ENCODE measurements at regions not wholly inside any gene's neighbourhood (a gene's known extent, or its start where the extent isn't known, plus 50 kb on each side); places are given as distances from the start of the nearest gene placed in this dataset.
"Not testable (repeated sequence)": the region's sequence is repeated elsewhere in the genome, so short reads cannot be mapped to it uniquely, and the experiment has no call there.

DNA sequence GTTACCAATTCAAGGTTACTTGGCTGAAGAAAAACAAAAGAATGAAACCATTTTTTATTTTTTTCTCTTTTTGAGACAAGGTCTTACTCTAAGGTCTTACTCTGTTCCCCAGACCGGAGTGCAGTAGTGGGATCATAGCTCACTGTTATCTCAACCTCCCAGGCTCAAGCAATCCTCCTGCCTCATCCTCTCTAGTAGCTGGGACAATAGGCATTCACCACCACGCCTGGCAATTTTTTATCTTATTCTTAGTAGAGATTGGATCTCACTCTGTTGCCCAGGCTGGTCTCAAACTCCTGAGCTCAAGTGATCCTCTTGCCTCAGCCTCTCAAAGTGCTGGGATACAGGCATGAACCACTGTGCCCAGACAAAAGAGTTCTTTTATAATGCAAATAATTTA lies 3732.0 kb upstream of the OR11H1 start:
- DNase-seq; intact Hi-C loops (cut with DNase I): not testable (repeated sequence)

- intact Hi-C loops (cut with DNase I); DNase-seq: not testable (repeated sequence)
Measured at GRCh38 chr22:11815481-11815880, 3712.5 kb upstream of the OR11H1 start.

DNA sequence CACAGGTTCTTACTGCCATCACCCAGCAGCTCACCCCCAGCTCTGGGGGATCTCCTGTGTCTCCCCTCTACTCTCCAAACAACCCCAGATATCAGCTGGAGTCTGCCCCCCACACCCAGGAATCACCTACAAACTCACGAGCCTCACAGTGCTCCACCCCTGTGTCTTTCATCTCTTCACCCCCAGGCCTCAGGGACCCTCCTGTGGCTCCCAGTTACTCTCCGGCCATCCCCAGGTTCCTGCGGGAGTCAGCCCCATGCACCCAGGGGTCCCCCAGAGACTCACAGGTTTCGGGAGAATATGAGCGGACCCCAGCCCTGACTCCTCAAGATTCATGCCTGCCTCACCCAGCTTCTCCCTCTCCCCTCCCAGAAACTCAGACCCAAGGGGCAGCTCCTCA lies 3709.1 kb upstream of the OR11H1 start:
- DNase-seq; intact Hi-C loops (cut with DNase I): not testable (repeated sequence)

DNA sequence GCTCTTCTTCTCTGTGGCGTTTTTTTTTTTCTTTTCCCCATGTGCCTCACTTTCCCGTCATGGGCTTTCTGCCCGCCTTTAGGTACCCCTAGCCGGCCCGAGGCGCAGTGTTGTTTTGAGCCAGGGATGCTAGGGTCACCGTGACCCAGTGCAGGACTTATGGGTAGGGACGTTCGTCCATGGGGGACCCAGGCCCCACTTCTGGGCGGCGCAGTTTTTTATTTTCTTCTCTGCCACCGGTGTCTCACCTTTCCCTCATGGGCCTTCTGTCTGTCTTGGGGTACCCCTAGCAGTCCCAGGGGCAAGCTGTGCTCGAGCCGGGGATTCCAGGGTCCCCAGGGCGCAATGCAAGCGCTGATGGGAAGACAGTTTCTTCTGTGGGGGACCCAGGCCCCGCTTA lies 3705.7 kb upstream of the OR11H1 start:
- intact Hi-C loops (cut with DNase I) = not testable (repeated sequence)
- DNase-seq = peak in 1 of 10 donors; percentile 52

- intact Hi-C loops (cut with DNase I); DNase-seq: not testable (repeated sequence)
Measured at GRCh38 chr22:11825009-11825408, 3703.0 kb upstream of the OR11H1 start.

DNA sequence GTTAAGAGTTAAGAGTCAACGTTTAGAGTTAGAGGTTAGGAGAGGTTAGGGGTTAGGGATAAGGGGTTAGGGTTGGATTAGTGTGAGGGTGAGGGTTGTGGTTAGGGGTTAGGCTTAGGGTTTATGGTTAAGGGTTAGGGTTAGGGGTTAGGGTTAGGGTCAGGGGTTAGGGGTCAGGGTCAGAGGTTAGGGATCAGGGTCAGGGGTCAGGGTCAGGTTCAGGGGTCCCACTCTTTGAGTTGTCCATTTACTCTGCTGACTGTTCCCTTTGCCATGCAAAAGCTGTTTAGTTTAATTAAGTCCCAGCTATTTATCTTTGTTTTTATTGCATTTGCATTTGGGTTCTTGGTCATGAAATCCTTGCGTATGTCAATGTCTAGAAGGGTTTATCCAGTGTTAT lies 3702.0 kb upstream of the OR11H1 start:
- DNase-seq; intact Hi-C loops (cut with DNase I): not testable (repeated sequence)

DNA sequence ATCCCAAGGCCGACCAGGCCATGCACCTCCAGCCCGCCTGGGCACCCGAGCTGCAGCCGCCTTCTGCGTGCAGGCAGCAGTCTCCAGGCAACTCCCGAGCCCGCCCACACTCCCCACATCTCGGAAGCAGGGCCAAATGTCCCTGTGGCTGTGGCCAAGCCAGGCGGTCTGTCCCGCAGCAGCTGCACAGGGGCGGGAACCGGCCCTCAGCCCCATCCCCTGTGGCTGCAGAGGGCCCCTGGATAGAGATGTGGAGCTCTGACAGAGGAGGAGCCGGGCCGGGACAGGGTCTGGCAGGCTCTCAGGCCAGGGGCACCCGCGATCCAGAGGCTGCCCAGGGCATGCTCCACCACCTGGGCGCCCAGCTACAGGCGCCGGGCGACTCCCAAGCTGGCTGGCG lies 3698.6 kb upstream of the OR11H1 start:
- peak in 8 of 10 donors; percentile 7 to 90 (median 25) for DNase-seq
- intact Hi-C loops (cut with DNase I) = not testable (repeated sequence)
